GM19324 (cell line): ENCODE measurements at regions not wholly inside any gene's neighbourhood (a gene's known extent, or its start where the extent isn't known, plus 50 kb on each side); places are given as distances from the start of the nearest gene placed in this dataset.

Experiments
- ATAC-seq: cut with Tn5 transposase; IDR thresholded peaks from one replicate; pipeline ENCODE4 v1.9.1; 2021; ENCODE audit warnings: mild to moderate bottlenecking, moderate library complexity; ENCODE audit not compliant: unreplicated experiment, low FRiP score

GRCh38 chrX:46306103-46306502 is 239.1 kb downstream of the ZNF674 start:
- ATAC-seq: no peak

GRCh38 chrX:46305431-46305830 is 239.8 kb downstream of the ZNF674 start:
- no peak for ATAC-seq

DNA sequence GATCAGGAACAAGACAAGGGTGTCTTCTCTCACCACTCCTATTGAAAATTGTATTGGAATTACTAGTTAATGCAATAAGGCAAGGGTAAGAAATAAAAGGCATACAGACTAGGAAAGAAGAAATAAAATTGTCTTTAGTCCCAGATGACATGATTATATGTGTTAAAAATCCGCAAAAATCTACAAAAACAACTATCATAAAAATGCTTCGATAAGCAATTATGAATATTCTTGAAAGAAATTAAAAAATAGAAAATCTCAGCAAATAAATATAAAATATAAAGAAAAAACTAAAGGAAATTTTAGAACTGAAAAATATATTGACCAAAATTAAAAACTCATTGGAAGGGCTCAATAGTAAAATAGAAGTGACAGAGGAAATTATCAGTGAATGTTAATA is 243.3 kb downstream of the ZNF674 start:
- ATAC-seq: no peak

DNA sequence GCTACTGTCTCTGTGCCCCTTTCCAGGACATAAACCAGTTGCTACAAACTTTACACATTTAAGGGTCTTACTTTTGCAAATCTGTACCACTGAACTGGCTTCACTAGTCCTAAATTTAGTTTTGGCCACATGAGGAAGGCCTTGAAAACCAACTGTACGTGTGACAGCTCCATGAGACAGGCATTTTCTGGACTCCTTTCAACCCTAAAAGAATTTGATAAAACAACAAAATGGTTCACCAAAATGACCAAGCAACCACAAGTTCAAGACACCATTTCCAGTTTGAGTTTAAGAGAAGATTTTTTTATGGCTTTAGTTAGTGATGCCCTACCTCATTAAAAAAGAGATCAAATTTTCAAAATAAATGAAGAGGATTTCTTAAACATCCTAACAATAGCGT is 246.4 kb downstream of the ZNF674 start:
- ATAC-seq: no peak

- ATAC-seq: no peak
These were observed 249.3 kb downstream of the ZNF674 start for GRCh38 chrX:46295963-46296362.

GRCh38 chrX:46294234-46294633 is 251.0 kb downstream of the ZNF674 start:
- ATAC-seq: no peak

GRCh38 chrX:46279925-46280313 is 265.3 kb downstream of the ZNF674 start:
- no peak for ATAC-seq

- no peak for ATAC-seq
These were observed 265.9 kb downstream of the ZNF674 start for GRCh38 chrX:46279214-46279924.

DNA sequence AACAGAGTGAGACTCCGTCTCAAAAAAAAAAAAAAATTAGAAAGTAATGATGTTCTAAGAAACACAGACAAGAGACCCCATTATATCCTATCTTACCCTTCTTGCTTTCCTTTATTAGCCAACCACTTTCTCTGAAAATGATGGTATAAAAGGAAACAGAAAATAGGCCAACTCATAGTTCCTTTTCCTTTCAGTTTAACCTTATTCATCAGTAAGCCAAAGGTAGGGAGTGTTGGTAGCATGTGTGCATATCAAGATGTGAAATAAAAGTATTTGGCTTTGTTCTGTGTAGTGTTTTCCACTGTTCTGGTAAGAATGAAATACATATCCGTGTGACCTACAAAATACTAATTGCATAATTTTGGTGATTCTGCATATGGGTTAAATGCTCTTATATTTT is 266.6 kb downstream of the ZNF674 start:
- no peak for ATAC-seq

DNA sequence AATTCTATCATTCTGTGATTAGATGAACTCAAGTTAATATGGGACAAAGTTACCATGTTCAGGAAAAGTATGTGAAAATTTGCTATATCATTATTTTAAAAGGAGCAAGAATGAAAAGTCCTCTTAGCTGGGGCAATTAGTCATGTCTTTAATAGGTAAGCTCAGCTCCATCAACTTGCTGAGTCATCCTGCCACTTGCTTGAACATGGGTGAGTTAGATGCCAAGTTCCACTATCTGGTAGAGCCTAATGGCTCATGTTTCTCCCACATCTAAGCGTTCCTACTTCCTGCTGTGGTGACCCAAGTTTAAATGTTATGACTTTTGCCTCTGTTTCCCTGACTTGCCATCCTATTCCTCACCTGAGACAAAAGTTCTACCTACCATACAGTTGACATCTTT is 276.8 kb downstream of the ZNF674 start:
- ATAC-seq: no peak

GRCh38 chrX:46263494-46263893 is 281.7 kb downstream of the ZNF674 start:
- no peak for ATAC-seq

GRCh38 chrX:46262304-46262703 is 282.9 kb downstream of the ZNF674 start:
- ATAC-seq: no peak

DNA sequence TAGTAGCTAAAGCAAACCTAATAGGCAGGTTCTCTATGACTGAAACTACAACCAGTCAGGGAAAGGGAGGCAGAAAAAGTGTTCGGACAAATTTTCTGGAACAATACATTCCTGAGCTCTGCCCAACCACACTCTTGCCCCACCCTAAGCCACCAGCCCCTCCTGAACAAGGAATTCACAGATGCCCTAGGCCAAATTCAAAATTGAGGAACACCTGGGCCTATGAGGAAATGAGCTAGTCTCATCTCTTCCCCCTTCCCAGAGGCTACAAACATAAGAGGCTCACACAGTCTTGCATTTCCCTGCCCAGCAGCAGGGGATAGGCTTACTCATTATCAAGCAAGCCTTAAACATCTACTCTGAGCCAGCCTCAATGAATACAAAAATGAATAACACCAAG is 284.7 kb downstream of the ZNF674 start:
- no peak for ATAC-seq

- no peak for ATAC-seq
These were observed 286.9 kb downstream of the ZNF674 start for GRCh38 chrX:46258356-46258755.

- no peak for ATAC-seq
These were observed 287.8 kb downstream of the ZNF674 start for GRCh38 chrX:46257451-46257879.

DNA sequence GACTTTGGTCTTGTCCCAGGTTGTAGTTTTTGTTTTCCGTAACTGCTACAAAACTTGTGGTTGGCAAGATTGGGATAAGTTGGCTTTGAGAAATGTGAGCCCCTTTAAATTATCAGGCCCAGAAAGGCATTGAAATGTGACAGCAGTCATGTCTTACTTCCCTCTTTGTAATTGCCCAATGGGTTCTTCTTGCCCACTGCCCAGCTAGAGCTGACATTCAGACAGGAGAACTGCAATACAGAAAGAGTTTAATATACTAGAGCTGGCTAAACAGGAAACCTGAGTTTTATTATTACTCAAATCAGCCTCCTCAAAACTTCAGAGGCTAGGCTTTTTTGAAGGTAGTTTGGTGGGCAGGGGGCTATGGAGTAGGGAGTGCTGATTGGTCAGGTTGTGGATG is 288.3 kb downstream of the ZNF674 start:
- ATAC-seq: no peak

GRCh38 chrX:46255046-46255445 is 290.2 kb downstream of the ZNF674 start:
- ATAC-seq: no peak

- no peak for ATAC-seq
These were observed 290.6 kb downstream of the ZNF674 start for GRCh38 chrX:46254641-46255040.

- no peak for ATAC-seq
These were observed 293.5 kb downstream of the ZNF674 start for GRCh38 chrX:46251755-46252154.

DNA sequence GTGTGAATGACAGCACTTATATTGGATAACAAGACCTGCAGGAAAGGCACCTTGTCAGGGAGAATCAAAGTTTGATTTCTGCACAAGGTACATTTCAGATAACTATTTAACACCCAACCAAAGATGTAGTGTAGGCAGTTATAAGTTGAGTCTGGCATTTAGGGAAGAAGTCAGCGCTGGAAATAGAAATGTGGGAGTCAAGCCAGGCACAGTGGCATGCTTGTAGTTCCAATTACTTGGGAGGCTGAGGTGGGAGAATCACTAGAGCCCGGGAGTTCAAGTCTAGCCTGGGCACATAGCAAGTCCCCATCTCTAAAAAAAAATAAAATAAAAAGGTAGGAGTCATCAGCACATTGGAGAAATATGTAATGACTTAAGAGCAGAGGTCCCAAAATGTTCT is 295.1 kb downstream of the ZNF674 start:
- no peak for ATAC-seq

DNA sequence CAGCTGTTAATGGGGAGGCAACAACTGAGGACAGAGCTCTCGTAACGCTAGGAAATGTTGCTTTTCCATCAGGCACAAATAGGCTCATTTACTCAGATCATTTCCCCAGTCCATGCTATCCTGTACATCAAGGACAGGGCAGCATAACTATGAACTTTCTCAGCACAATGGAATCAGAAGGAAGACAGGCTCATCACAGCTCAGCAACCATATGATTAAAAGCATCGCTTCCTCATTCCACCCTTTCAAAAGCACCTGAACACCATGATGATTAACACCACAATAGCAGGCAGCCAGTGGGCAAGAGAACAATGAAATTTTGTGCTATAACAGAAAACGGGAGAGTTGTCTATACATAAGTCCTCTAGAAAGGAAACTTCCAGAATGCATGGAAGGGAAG is 297.8 kb downstream of the ZNF674 start:
- ATAC-seq: no peak

- ATAC-seq: no peak
These were observed 300.8 kb downstream of the ZNF674 start for GRCh38 chrX:46244451-46244850.

DNA sequence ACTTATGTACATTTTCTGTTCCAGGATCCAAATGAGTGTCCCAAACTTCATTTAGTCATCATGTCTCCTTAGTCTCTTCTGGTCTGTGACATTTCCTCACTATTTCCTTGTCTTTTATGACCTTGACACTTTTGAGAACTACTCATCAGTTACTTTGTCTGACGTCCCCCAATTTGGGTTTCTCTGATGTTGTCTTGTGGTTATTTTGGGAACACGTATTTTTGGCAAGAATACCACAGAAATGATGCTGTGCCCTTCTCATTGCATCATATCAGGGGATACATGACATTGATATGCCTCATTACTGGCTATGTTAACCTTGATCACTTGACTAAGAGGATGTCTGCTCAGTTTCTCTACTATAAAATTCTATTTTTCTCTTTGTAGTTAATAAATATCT is 308.8 kb downstream of the ZNF674 start:
- ATAC-seq: no peak
